DMS79 (cell line): ENCODE measurements at regions not wholly inside any gene's neighbourhood (a gene's known extent, or its start where the extent isn't known, plus 50 kb on each side); places are given as distances from the start of the nearest gene placed in this dataset.
"Not testable (repeated sequence)": the region's sequence is repeated elsewhere in the genome, so short reads cannot be mapped to it uniquely, and the experiment has no call there.

Experiments
- DNase-seq: peaks from one replicate; lab custom pipeline; 2025; lab: John Stamatoyannopoulos, UW

DNA sequence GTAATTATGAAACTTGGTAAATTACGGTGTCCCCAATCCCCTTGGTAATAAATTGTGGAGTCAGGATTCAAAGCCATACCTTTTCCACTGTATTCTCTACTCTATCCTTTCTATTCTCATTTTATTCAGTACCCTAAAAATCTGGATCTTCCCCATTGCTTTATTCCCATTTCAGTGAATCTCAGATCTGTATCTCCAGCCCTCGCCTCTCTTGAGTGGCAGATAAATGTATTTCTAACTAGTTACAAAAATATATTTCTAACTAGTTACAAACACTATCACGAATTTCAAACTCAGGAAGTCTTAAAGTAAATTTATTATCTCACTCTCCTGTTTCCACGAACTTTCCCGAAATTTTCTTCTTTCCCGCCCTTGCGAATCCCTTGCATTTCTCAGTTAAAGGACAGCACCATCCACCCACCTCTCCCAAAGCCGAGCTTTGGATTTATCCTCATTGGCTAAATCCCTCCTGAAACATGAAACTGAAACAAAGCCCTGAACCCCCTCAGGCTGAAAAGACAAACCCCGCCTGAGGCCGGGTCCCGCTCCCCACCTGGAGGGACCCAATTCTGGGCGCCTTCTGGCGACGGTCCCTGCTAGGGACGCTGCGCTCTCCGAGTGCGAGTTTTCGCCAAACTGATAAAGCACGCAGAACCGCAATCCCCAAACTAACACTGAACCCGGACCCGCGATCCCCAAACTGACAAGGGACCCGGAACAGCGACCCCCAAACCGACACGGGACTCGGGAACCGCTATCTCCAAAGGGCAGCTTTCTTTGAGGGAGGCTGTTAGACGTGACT, 164.3 kb upstream of the PABPC3 start:
- DNase-seq: no peak

DNA sequence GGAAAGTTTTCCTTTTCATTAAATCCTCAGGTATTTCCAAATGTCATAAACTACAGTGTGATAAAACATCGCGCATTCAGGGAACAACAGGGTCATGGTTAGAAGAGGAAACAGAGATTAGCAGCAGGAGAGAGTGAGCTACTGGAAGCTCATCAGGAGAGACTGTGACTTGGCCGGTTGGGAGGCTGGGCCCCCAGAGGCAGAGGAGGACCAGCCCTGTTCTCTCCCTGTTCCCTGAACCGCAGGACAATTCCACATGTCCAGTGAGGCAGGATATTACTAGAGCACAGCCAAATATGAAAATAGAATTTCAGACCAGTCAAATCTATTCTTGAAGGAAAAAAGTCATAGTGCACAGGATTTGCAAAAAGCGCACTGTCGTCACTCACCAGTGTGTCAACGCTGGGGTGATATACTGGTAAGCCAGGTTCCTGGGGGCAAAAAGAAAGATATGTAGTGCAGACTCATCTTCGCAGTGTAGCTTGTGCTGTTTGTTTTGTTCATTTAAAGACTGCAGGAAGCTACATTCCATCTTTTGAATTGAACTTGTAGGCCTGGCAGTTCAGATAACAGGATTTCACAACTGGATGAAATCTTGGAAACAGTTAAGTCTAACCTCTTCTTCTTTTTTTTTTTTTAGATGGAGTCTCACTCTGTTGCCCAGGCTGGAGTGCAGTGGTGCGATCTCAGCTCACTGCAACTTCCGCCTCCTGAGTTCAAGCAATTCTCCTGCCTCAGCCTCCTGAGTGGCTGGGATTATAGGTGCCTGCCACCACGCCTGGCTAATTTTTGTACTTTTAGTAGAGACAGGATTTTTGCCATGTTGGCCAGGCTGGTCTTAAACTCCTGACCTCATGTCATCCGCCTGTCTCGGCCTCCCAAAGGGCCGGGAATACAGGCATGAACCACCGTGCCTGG, 162.6 kb upstream of the PABPC3 start:
- not testable (repeated sequence) for DNase-seq

DNA sequence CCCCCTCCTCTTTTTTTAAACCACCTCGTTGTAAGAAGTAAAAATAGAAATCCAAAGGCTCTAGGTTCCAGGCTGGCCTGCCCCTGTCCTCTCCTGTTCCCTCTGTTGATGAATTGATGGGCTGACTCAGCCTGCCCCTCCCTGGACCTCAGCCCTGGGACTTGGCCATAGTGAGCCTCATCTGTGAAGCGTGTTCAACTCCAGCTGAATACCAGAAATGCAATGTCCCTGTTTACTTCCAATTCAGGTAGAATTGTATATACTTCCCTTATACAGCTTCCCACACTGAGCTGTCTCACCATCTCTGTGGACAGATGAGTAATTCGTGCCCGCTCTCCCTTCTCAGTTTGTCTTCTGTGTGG, 161.9 kb upstream of the PABPC3 start:
- not testable (repeated sequence) for DNase-seq

DNA sequence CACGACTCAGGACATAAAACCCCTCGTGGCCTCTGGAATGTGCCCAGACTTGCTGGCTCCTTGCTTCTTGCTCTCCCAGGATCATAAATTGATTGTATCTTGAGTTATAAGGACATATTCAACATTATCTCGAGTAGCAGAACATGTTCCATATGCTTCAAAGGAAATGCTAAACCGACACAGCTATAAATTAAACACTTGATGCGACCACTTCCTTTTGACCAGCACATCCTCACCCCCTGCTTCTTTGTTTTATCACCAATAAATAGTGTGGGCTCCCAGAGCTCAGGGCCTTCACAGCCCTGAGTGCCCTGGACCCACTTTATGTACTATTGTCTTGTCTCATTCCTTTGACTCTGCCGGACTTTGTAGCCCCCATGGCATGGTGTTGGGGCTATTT, 157.0 kb upstream of the PABPC3 start:
- peak; percentile 1 for DNase-seq

DNA sequence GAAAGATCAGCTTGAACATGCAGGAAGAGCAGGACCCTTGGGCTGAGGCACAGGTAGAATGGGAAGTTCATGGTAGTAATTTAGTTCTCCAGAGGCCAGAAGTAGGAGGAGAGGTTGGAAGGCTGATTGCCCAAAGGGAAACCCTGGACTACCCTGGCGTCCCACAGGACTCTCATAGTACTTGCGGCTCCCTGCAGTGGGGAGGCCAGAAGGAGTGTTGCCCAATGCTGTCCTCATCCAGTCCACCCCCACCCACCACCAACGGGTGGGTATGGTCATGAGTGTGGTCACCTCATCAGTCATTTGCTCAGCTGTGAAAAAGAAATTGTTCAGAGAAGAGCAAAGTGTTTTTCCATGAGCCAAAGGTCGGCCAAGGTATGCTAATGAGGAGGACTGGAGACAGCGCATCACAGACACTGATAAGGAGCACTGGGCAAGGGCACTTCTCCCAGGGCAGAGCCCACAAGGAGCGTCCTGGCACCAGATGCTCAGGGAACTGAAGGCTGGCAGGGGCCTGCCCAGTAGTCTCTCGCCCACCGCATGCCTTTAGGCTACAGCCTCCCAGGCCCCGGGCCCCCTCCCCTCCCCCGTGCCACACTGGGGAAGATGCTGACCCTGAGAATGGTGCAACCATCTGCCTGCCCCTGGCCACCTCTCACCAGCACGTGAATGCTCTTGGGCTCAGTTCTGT, 154.8 kb upstream of the PABPC3 start:
- DNase-seq: not testable (repeated sequence)

DNA sequence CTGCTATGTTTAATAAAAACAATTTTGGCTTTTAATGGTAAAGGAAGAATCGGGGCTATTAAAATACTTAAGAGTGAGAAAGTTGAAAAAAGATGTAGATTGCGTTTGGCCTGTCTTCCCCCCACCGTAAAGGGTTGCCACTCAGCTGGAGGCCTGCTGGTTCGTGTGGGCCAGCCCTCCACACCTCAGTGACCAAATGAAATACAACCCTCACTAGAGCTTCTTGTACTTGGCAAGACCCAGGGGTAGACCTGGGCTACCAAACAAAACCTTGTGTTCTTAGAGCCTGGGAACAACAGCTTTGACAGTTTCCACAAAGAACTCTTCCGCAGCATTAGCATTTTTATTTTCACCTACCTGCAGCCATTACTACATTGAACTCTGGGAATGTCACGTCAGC, 152.8 kb upstream of the PABPC3 start:
- DNase-seq: no peak

DNA sequence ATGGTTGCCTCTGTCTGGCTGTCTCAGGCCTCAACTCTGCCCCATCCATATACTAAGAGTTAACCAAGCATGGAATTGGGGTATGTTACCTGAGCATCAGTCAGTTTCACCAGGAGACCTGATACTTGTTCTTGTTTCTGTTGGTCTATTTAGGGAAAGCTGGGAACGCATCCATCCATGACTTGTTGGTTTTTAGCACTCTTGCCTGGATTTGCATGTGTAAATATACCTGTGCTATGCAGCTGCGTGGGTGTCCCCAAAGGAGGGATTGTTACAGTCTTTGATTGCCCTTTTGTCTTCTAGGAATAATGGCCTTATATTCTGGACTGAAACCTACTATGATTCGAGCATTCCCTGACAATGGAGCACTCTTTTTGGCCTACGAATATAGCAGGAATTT, 151.9 kb upstream of the PABPC3 start:
- not testable (repeated sequence) for DNase-seq

DNA sequence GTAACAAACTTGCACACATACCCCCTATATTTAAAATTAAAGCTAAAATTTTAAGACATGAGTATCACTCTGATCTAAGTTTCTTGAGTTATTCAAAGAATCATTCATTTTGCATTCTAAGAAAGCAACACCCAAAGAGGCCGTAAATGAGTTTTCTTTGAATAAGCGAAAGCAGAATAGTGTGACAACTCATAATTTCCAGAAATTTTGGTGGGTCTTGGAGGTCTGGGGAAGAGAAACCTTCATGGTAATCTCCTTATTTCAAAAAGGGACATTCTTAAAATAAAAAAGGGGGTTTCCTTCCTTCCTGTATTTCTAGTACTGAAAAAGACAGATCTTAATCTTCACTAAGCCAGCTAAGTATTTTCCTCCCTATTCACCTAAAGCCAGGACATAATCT, 147.0 kb upstream of the PABPC3 start:
- DNase-seq: not testable (repeated sequence)

DNA sequence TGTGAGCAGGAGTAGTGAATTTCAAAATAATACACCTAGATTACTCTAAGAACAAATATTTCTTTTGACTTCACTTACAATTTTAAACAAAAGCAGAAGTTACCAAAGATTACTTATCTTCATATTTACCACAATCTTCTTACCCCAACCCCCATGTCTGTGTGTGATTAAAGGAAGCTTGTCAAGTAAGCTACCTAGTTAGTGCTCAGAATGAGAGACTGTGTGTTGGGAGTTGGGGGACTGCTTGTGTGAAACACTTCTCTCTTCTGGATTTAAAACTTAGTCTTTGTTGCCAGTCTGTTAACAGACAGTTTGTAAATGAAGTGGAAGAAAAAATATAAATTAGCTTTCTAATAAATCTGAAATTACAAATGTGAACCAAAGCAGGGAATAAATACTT, 145.3 kb upstream of the PABPC3 start:
- DNase-seq: not testable (repeated sequence)

DNA sequence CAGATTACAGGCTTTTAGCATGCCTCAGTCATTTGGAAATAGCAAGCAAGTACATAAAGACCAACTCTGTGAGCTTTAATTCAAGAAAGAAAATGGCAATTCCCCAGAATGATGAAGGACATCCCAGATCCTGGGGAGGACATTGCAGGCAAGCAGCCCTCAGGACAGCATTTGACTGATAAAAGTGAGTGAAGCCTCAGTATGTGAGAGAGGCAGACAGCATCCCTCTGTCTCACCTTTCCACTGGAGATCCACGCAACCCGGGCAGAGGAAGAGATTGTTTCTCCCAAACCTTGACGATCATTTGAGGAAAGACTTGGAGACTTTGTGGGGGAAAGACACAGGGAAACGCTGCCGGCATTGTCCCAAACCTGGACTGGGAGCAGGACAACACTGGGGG, 128.0 kb upstream of the PABPC3 start:
- not testable (repeated sequence) for DNase-seq

DNA sequence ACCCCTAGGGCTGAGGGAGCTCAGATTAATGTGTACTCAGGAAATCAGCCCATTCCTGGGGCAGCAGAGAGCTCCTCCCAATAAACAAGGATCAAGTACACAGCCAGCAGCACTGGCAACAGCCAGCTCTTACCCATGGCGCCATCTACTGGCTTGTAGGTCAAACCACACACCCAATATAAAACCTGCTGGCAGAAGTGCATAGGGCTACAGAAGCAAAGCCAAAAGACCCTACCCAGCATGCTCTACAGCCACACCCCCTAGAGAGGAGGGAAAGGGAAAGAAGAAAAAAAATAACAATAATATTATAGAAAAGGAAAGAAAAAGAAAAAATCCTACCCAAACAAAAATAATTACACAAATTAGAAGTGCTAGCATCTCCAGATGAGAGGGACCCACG, 127.5 kb upstream of the PABPC3 start:
- not testable (repeated sequence) for DNase-seq

DNA sequence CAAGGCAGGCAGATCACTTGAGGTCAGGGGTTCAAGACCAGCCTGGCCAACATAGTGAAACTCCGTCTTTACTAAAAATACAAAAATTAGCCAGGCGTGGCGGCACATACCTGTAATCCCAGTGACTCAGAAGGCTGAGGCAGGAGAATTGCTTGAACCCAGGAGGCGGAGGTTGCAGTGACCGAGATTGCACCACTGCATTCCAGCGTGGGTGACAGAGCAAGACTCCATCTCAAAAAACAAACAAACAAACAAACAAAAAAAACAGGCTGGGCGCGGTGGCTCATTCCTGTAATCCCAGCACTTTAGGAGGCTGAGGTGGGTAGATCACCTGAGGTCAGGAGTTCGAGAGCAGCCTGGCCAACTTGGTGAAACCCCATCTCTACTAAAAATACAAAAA, 122.8 kb upstream of the PABPC3 start:
- DNase-seq: not testable (repeated sequence)

DNA sequence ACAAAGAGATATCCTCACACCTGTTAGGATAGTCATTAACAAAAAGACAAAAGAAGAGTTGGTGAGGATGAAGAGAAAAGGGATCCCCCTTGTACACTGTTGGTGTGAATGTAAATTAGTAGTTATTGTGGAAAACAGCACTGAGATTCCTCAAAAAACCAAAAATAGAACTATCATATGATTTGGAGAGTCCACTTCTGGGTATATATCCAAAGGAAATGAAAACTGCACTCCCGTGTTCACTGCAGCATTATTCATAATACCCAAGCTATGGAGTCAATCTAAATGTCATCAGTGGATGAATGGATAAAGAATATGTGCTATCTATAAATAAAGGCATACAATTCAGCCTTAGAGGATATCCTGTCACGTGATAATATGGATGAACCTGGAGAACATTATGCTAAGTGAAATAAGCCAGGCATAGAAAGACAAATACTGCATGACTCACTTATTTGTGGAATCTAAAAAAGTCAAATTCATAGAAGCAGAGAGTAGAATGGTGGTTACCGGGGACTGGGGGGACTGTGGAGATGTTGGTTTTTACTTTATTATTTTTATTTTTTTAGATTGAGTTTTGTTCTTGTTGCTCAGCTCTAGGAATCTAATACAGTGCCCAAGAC, 114.6 kb upstream of the PABPC3 start:
- not testable (repeated sequence) for DNase-seq

DNA sequence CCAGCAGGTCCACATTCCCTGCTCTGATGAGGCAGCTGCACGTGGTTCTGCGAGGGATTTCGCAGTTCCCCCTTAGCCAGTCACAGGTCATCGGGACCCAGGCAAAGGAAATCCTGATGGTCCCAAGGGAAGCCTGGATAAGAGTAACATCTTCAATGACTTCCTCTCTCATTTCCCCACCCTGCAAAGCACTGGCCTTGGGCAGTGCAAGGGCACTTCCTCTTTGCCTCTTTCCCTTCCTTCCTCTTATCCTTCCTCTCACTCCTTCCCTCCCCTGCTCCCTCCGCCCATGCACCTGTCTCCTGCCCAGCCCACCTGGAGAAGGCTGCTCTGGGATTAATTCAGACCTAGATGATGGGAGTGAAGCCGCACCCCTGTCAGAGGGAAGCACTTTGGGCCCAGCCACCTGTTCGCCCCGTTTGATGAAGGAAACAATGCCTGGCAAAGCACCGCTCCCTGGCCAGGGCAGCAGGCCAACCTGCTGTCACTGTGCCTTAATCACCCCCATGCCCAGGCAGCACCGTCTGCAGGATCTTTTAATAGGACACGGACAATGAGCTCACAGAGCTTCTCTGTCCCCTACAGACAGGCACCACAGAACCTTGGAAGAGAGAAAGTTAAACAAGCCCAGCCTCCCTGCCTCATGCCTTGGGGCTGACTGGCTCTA, 113.5 kb upstream of the PABPC3 start:
- DNase-seq: no peak

DNA sequence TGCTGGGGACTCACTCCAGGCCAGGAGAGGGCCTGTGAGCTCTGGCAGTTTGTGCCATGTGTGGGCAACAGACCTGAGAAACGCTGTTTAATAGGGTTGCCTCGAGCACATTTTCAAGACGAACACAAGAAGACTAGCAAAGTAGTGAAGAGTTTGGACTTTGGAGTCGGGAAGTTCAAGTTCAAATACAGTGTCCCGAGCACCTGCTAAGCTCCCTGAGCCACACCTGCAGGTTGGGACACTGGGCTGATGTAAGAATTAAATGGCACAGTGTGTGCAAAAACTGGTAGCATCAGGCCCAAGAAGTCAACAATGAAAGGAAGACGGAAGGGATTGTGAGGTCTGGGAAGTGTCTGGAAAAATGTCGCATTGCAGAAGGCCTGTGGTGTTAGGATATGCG, 112.8 kb upstream of the PABPC3 start:
- no peak for DNase-seq

DNA sequence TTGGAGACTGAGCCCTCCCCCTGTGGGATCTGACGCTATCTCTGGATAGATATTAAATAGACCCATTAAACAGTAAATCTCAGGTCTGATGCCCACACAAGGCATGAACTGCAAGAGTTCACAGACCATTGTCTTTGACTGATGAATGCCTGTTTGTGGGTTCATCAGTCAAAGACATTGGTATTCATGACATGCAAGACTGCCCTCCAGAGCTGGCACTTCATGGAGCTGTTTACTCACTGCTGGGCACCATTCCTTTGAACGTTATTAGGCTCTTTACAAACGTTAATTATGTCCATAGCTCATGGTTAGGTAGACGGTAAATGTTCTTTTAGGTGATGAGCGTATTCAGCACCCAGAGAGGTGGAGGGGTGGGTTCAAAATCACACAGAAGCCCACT, 111.8 kb upstream of the PABPC3 start:
- DNase-seq: no peak

DNA sequence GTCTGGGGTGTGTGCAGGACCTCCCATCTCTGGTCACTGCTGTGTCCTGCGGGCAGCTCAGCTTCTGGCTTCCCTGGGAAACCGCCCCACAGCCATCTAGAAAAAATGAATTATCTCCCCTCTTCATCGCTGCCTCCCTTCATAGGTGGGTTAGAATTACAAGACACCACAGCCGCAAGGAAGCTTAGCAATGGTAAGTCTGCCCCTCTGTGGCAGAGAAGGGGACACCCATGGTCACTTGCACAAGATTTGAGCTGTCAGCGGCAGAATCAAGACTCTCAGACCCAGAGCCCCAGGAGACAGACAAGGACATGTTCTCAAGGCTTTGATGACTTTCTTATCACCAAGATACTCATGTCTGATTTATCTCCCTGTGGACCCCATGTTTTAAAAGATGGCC, 110.8 kb upstream of the PABPC3 start:
- no peak for DNase-seq

DNA sequence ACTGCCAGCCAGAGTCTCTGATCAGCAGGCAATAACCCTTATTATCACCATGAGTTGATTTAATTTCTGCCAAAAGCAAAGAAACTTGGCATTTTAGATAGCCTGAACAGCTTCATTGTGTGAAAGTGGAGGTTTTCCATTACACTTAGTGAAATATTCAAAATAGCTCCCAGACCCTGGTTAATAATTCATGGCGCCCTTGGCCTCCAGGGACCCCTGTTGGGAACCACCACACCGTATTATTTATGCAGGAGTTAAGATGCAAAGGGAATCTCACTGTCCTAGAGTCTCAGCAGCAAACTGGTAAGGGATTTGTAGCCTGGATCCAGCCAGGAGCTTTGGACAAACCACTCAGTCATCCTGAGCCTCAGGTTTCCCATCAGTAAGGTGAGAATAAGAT, 110.0 kb upstream of the PABPC3 start:
- no peak for DNase-seq

DNA sequence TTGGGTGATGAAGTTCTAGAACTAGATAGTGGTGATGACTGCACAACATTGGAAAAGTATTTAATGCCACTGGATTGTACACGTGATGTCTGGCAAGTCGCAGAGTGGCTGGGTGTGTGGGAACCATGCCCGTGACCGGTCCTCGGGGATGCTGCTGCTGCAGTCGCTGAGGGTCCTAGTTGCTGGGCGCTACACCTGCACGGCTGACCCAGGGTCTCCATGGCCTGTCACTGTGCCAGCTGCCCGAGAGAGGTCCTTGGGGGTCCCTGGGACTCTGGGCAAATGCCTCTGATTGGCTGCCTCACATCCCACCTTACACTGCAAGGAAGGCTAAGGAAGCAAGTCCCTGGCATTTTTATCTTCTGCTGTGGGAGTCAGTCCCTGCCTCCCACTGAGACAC, 109.1 kb upstream of the PABPC3 start:
- DNase-seq: no peak

DNA sequence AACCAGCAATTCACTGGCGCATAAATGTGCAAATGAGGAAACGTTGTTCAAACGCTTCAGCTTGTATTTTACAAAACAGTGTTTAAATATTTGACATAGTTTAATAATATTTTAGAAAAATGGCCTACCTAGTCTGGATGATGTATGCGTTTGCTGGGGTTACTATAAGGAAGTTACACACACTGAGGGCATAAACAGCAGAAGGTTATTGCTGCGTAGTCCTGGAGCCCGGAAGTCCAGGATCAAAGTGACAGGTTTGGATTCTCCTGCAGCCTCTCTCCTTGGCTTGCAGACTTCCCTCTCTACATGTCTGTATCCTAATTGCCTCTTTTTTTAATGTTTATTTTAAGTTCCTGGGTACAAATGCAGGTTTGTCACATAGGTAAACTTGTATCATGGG, 106.0 kb upstream of the PABPC3 start:
- not testable (repeated sequence) for DNase-seq

DNA sequence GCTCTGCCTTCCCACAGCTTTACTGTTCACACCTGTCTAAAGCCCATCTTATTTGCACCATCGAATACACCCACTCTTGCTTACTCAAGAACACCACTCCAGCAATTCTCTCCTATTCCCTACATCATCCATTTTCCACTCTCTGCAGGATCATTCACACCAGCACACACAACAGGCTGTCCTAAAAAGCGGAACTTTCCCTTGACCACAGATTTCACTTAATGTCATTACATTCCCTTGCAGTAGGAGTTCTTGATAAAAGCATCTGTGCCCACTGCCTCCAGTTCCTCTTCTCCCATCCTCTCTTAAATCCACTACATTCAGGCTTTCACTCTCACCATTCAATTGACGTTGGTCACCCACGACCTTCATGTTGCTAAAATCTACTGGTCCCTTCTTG, 103.0 kb upstream of the PABPC3 start:
- DNase-seq: not testable (repeated sequence)
